NCI-H446 treated with DMSO at 0.1 percent for 48 hours (cell line): ENCODE measurements at regions not wholly inside any gene's neighbourhood (a gene's known extent, or its start where the extent isn't known, plus 50 kb on each side); places are given as distances from the start of the nearest gene placed in this dataset.

Source experiments
- DNase-seq: peaks from one replicate; lab custom pipeline; 2025; lab: John Stamatoyannopoulos, UW

GRCh38 chr2:16272038-16272788, 331.9 kb downstream of the MYCN start:
- no peak for DNase-seq

- no peak for DNase-seq
Observed at GRCh38 chr2:16271231-16271896, 331.0 kb downstream of the MYCN start.

GRCh38 chr2:16270441-16270840, 330.1 kb downstream of the MYCN start:
- DNase-seq = no peak

- no peak for DNase-seq
Observed at GRCh38 chr2:16268301-16269000, 328.1 kb downstream of the MYCN start.

GRCh38 chr2:16266571-16266970, 326.2 kb downstream of the MYCN start:
- no peak for DNase-seq

GRCh38 chr2:16264931-16265540, 324.7 kb downstream of the MYCN start:
- DNase-seq = no peak

GRCh38 chr2:16264491-16264890, 324.1 kb downstream of the MYCN start:
- DNase-seq = no peak

- no peak for DNase-seq
Observed at GRCh38 chr2:16263241-16263890, 323.0 kb downstream of the MYCN start.

GRCh38 chr2:16262526-16263178, 322.3 kb downstream of the MYCN start:
- DNase-seq = no peak

- no peak for DNase-seq
Observed at GRCh38 chr2:16261791-16262190, 321.4 kb downstream of the MYCN start.

GRCh38 chr2:16261071-16261470, 320.7 kb downstream of the MYCN start:
- no peak for DNase-seq

GRCh38 chr2:16260041-16260830, 319.9 kb downstream of the MYCN start:
- DNase-seq = no peak

GRCh38 chr2:16259010-16259409, 318.7 kb downstream of the MYCN start:
- no peak for DNase-seq

GRCh38 chr2:16258350-16258749, 318.0 kb downstream of the MYCN start:
- DNase-seq = no peak

- DNase-seq = no peak
Observed at GRCh38 chr2:16257322-16258028, 317.1 kb downstream of the MYCN start.

GRCh38 chr2:16256601-16257321, 316.4 kb downstream of the MYCN start:
- no peak for DNase-seq

GRCh38 chr2:16255120-16255519, 314.8 kb downstream of the MYCN start:
- DNase-seq = no peak

- DNase-seq = no peak
Observed at GRCh38 chr2:16254356-16254965, 314.1 kb downstream of the MYCN start.

- no peak for DNase-seq
Observed at GRCh38 chr2:16253291-16253690, 312.9 kb downstream of the MYCN start.
